ENCODE measurements at regions not wholly inside any gene's neighbourhood (a gene's known extent, or its start where the extent isn't known, plus 50 kb on each side); places are given as distances from the start of the nearest gene placed in this dataset.

DNA sequence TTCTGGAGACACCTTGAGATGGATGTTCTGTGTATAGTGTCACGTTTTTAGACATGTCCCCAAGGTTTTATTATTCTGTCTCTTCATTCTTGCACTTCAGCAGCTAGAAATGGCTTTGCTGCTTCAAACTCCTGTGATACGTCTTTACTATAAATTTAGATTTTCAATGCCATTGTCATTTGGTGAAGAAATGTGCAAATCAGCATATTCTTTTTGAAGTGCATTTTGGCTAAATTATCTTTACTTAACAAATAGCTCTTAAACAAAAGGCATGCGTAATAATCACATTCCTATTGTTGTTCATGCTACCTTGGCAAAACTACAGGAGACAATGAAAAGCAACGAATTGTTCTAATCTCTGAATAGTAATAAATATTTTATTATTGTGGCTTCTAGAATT is 502.9 kb upstream of the SYT1 start:
- H3K9ac ChIP-seq (replicated peaks; ENCODE audit: extremely low read depth, insufficient read depth, low read length), result no peak overlapping the region
- no peaks in the 10 kb centered on the region for H3K4me1 ChIP-seq (ENCODE audit: control insufficient read depth, extremely low read depth, insufficient read depth, low read length)
- H3K9me1 ChIP-seq (replicated peaks; ENCODE audit: control insufficient read depth, extremely low read depth, insufficient read depth, low read length), result no peaks in the 10 kb centered on the region
- DNase-seq (ENCODE audit: low read depth, low spot score) (no peak), FAIRE-seq (no peak)
- H3K36me3 ChIP-seq (ENCODE audit: control insufficient read depth in 2 of 2, extremely low read depth in 1 of 2, insufficient read depth in 2 of 2, low read length in 2 of 2), result no peaks in the 10 kb centered on the region
- H3K27me3 ChIP-seq (ENCODE audit: control insufficient read depth in 2 of 2, insufficient read depth in 2 of 2, low read length in 2 of 2), result no peaks in the 10 kb centered on the region
- no peak overlapping the region for H3K4me3 ChIP-seq (replicated peaks in 1 of 3; ENCODE audit: insufficient read depth in 1 of 3, low read depth in 1 of 3, low read length in 3 of 3)
- no peak for TF ChIP-seq GATA2 (IDR thresholded peaks at IDR 0.05; ENCODE audit: insufficient read depth, insufficient read length, low read depth, low read length)
- TF ChIP-seq JUN (IDR thresholded peaks at IDR 0.05; ENCODE audit: borderline replicate concordance, insufficient read depth, insufficient read length, low read depth), result no peak
- no peak for TF ChIP-seq POLR2A (IDR thresholded peaks at IDR 0.05; ENCODE audit: low read depth, low read length)
- TF ChIP-seq FOS (IDR thresholded peaks at IDR 0.05; ENCODE audit: borderline replicate concordance, insufficient read depth, low read length), result no peak
- TF ChIP-seq EZH2 (IDR thresholded peaks at IDR 0.05; ENCODE audit: borderline replicate concordance, low read depth, low read length, severe bottlenecking), result no peak
- no peak for TF ChIP-seq MYC (IDR thresholded peaks at IDR 0.05; ENCODE audit: low read depth, low read length)
- TF ChIP-seq POLR2AphosphoS5 (IDR thresholded peaks at IDR 0.05; ENCODE audit: insufficient read depth, low read depth, low read length), result no peak
- ChIA-PET CTCF (no interaction called here), POLR2A (no interaction called here)
- H3K9me3 ChIP-seq (replicated peaks; ENCODE audit: control insufficient read depth, insufficient read depth, low read length), result no peaks in the 10 kb centered on the region
- H3K4me2 ChIP-seq (ENCODE audit: insufficient read depth, low read length), result no peak overlapping the region
- H3K79me2 ChIP-seq (ENCODE audit: control insufficient read depth, insufficient read depth, low read length), result no peaks in the 10 kb centered on the region
- dilution Hi-C loops (cut with MboI; ENCODE audit: extremely low pct_ligation_motif_present, low sequenced_read_pairs) (no loop called here), intact Hi-C loops (cut with micrococcal nuclease) (no loop called here)
- H2AFZ ChIP-seq (ENCODE audit: low read depth, low read length), result no peak overlapping the region
- H3K27ac ChIP-seq (ENCODE audit: insufficient read depth, low read depth, low read length), result no peak overlapping the region
- no TSS peak for BruUV-seq (replicated peaks)
- no peaks in the 10 kb centered on the region for H4K20me1 ChIP-seq (replicated peaks; ENCODE audit: control insufficient read depth, extremely low read depth, insufficient read depth, low read length)

- dilution Hi-C loops (cut with MboI; ENCODE audit: extremely low pct_ligation_motif_present, low sequenced_read_pairs), result no loop called here
- BruUV-seq (replicated peaks), result no TSS peak
- POLR2A ChIA-PET, result no interaction called here
Measured at GRCh38 chr12:78371284-78371683, 493.3 kb upstream of the SYT1 start.

More at GRCh38 chr12:78371284-78371683, 493.3 kb upstream of the SYT1 start:
- CTCF ChIA-PET, result interaction anchor here (0.8 kb wide), 1 partner anchor 61 kb away, joined by 3 read pairs; no protein-coding TSS in a partner anchor
- H2AFZ ChIP-seq (ENCODE audit: low read depth, low read length), result no peak overlapping the region
- FAIRE-seq (no peak), DNase-seq (ENCODE audit: low read depth, low spot score) (no peak)
- H3K4me2 ChIP-seq (ENCODE audit: insufficient read depth, low read length), result no peak overlapping the region
- intact Hi-C loops (cut with micrococcal nuclease), result no loop called here
- no peak overlapping the region for H3K4me3 ChIP-seq (replicated peaks in 1 of 3; ENCODE audit: insufficient read depth in 1 of 3, low read depth in 1 of 3, low read length in 3 of 3)
- no peaks in the 10 kb centered on the region for H3K9me1 ChIP-seq (replicated peaks; ENCODE audit: control insufficient read depth, extremely low read depth, insufficient read depth, low read length)
- H3K4me1 ChIP-seq (ENCODE audit: control insufficient read depth, extremely low read depth, insufficient read depth, low read length), result no peaks in the 10 kb centered on the region
- no peak overlapping the region for H3K27ac ChIP-seq (ENCODE audit: insufficient read depth, low read depth, low read length)
- H3K36me3 ChIP-seq (ENCODE audit: control insufficient read depth in 2 of 2, extremely low read depth in 1 of 2, insufficient read depth in 2 of 2, low read length in 2 of 2), result no peaks in the 10 kb centered on the region
- no peak overlapping the region for H3K9ac ChIP-seq (replicated peaks; ENCODE audit: extremely low read depth, insufficient read depth, low read length)
- H3K9me3 ChIP-seq (replicated peaks; ENCODE audit: control insufficient read depth, insufficient read depth, low read length), result no peaks in the 10 kb centered on the region
- H3K79me2 ChIP-seq (ENCODE audit: control insufficient read depth, insufficient read depth, low read length), result no peaks in the 10 kb centered on the region
- no peaks in the 10 kb centered on the region for H3K27me3 ChIP-seq (ENCODE audit: control insufficient read depth in 2 of 2, insufficient read depth in 2 of 2, low read length in 2 of 2)
- TF ChIP-seq, protein P1, sequence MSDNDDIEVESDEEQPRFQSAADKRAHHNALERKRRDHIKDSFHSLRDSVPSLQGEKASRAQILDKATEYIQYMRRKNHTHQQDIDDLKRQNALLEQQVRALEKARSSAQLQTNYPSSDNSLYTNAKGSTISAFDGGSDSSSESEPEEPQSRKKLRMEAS (IDR thresholded peaks at IDR 0.05; ENCODE audit: insufficient read depth, insufficient read length), result no peak
- TF ChIP-seq MYC (IDR thresholded peaks at IDR 0.05; ENCODE audit: low read depth, low read length), result no peak
- TF ChIP-seq FOS (IDR thresholded peaks at IDR 0.05; ENCODE audit: borderline replicate concordance, insufficient read depth, low read length), result no peak
- no peak for TF ChIP-seq EZH2 (IDR thresholded peaks at IDR 0.05; ENCODE audit: borderline replicate concordance, low read depth, low read length, severe bottlenecking)
- TF ChIP-seq POLR2A (IDR thresholded peaks at IDR 0.05; ENCODE audit: low read depth, low read length), result no peak
- TF ChIP-seq GATA2 (IDR thresholded peaks at IDR 0.05; ENCODE audit: insufficient read depth, insufficient read length, low read depth, low read length), result no peak
- no peak for TF ChIP-seq POLR2AphosphoS5 (IDR thresholded peaks at IDR 0.05; ENCODE audit: insufficient read depth, low read depth, low read length)
- TF ChIP-seq CTCF (IDR thresholded peaks at IDR 0.05; ENCODE audit: extremely low read depth in 1 of 2, insufficient read depth in 1 of 2, low read depth in 1 of 2, low read length in 2 of 2), result no peak
- TF ChIP-seq JUN (IDR thresholded peaks at IDR 0.05; ENCODE audit: borderline replicate concordance, insufficient read depth, insufficient read length, low read depth), result no peak
- no peaks in the 10 kb centered on the region for H4K20me1 ChIP-seq (replicated peaks; ENCODE audit: control insufficient read depth, extremely low read depth, insufficient read depth, low read length)
